NCI-H2196 (cell line): ENCODE measurements at regions not wholly inside any gene's neighbourhood (a gene's known extent, or its start where the extent isn't known, plus 50 kb on each side); places are given as distances from the start of the nearest gene placed in this dataset.
"Not testable (repeated sequence)": the region's sequence is repeated elsewhere in the genome, so short reads cannot be mapped to it uniquely, and the experiment has no call there.

Source experiments
- DNase-seq: peaks from one replicate; lab custom pipeline; 2025; ENCODE audit not compliant: unreplicated experiment; lab: John Stamatoyannopoulos, UW

DNA sequence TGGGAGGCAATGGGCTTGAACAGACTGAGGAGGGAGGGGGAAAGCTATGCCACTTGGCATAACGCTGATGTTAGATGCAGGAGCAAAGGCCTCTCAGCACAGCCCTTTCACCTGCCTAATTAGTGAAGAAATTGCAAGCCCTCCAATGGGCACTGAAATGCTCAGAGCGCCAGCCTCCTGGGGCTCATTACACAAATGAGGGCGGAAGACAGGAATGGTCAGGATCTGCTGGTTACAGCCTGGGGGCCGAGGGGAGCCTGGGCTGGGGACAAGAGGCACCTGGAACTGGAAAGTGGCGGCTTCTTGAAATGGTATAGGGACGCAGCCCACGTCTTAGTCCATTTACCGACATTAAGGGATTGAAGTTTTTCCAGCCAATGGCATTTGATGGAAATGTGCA lies 50.2 kb upstream of the PLET1 start:
- DNase-seq, result no peak

DNA sequence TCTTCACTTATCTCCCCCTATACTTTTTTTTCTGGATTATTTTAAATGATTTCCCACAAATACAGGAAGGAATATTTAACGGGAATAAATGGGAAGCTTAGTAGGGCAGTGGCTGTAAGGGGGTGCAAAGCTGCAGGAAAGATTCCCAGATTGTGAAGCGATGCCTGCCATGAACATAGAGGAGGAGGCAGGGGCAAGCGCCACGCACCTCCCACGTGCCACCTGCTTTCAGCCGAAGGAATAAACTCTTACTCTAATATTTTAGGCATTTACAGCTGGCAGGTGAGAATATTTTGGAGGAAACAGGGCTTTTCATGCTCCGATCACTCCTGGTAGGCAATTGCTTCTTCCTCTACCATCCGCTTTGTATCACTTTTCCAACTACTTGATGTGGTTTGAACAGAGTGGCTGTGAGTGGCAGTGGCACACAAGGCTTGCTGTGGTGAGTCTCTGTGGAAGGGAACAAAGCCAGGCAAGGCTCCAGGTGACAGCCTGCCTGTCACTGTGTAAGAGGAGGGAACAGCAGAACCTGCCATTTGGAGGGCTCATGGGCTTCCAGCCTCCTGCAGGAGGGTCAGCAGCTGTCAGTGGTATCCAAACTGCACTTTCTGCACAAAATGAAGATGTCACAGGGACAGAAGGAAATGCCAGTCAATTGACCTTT lies 54.5 kb upstream of the PLET1 start:
- no peak for DNase-seq

DNA sequence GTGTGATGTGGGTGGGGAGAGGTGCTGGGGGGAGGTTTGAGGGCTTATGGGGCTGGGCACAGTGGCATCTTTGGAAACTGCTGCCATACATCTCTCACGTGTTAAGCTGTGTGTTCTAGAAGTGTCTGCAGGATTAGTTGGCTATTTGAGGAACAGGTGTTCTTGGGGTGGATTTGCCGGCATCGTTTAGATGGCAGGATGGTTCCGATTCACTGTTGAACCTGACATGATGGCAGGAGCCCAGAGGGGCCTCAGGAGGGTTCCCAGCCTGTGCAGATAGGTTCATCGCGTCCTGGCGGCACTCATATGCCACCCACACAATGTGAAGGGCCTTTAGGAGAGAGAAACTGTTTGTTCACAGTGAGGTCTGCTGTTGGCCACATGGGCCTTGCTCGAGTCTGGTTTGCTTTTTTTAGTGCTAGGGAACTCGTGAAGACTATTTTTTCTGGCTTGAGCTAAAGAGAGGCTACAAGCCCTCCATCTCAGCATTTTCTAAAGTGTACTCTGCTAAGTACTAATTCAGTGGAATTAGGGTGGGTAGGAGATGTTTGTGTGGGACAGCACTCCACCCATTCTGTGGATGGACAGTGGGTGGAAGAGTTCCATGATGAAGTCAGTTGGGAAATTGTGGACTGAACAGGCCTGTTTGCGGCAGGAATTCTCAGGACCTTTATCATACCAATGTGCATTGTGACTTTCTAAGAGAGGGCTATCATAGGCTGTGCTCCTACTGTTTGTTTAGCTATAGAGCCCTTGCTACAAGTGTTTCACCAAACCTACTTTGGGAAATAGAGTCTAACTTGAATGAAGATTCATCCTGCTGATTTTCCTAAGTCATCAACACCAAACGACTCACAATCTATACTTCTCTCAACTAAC lies 55.4 kb upstream of the PLET1 start:
- no peak for DNase-seq

DNA sequence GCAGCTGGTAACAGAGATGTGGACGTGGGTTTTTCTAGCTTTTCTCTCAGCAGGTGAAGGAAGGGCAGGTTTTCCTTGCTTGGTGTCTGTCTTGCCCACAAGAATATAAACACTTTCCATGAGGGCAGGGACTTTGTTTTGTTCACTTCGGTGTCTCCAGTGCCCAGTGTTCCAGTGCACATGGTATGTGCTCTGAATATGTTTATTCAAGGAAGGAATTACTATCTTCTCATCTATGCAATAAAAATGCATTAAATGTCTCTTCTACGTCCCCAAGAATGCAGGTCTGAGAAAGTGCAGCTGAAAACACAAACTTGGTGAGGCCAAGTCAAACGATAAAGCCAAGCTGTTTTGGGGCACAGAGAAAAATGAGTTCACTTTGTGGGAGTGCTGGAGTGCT lies 56.3 kb upstream of the PLET1 start:
- DNase-seq, result no peak

DNA sequence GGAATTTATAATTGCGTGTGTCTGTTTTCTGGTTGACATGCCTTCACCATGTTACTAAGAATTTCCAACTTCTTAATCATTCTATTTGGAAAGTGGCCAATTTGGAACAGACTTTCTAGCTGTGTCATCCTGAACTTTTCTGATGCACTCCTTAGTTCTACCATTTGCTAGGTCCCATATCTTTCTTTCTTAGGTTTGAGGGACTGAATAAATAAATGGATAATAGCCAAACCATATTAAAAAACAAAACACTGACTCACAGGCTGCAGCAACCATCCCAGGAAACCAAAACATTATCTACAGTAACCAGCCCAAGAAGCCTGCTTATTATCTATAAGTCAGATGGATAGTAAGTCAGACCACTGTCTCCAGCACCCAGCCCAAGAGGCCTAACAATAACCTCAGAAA lies 57.5 kb upstream of the PLET1 start:
- DNase-seq, result no peak

DNA sequence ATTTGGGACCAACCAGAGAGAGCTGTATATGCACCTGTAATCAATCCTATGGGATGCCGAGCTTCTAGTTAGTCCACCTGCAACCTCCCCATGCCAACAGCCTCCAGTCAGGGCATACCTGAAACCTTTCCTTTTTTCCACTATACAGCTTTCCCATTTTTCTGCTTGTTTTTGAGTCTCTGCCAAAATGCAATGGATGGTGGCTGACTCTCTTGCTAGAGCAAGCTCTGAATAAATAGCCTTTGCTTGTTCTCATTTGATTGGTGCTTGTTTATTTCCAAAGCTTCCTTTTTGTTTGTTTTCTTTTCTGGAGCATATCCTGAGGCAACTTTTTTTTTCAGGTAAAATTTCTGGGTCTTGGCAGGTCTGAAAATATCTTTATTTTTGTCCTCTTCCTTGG lies 58.0 kb upstream of the PLET1 start:
- no peak for DNase-seq

DNA sequence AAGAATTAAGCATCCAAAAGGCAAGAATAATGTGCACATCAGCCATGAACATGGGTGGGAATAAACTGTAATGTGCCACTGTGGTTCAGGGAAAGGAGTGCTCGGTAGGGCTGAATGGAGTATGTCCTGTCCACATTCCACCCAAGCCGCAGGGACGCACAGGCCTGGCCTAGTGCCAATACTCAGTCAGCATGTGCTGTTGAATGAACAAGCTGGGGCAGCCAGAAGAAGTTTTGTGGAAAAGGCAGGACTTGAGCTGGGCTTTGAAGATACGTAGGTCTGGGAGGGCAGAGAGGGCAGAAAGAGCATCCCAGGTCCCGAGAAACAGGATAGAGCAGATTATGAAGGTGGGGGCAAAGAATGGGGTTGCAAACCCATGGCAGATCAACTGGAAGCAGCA lies 60.0 kb upstream of the PLET1 start:
- no peak for DNase-seq

DNA sequence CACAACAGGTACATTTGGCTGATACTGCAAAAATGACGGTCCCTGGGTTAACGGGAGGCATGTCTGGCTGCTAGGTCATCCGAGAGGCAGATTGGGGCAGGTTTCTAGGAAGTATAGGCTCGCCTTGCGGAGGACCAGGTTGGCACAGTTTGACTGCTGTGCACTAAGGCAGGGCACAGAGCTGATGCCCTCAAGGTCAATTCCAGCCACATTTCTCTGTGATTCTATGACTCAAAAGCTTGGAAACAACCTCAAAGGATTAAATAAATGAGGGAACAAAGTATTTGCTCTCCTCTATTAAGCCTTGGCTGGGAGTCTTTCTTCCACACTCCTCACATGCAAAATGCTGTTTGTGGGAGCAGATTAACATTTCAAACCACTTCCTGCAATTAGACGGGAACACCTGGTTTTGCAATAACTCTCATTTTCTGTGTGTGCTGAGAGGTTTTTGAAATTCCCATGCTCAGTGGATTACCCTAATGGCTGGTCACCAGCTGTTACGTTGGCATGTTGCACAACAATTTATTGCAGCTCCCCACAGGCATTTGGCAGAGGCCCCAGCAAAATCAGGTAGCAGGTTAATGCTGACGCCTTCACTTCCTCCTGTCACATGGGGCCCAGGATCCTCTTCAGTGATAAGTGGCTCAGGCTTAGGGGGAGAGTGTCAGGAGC lies 61.0 kb upstream of the PLET1 start:
- DNase-seq, result peak; percentile 83

DNA sequence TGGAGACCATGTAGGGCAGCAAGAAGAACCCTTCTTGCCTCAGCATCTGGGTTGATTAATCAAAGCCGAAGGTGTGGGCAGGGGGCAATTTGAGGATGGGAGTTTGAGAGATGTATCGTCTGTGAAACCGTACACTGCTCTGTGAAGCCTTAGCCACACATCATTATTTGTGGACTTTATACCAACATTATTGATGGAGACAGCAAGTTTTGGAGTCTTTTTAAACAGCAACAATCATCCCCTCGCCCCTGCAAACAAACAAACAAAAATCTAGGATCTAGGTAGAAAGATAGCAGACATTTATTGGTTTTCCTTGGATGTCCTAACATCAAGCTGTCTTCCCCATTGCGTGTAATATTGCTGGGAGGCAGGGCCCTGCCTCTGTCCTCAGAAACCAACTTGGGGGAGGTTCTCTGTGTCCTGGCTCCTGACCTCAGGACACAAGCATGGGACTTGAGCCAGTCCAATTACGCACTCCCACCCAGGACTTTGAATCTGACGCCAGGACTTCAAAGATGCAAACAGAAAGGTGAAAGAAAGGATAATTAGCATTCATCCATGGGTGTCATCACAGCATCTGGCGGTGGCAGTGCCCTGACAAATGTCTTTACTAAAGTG lies 61.6 kb upstream of the PLET1 start:
- no peak for DNase-seq

DNA sequence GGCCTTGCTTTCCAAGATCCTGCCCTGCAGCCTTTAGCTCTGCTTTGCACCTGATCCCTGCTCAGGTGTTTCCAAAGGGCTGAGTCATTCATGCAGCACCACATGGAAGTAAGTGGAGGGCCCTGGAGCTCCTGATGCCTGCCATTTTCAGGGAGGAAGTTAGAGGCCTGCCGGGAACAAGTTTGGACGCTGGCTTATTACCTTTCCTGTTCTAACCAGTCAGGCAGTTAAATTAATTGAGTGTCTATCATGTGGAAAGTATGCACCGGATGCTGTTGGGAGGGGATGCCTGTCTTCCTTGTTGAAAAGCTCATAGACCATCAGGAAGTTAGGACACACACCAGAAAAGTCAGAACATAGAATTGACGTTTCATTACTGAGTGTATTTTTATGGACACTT lies 73.7 kb upstream of the PLET1 start:
- DNase-seq, result no peak

DNA sequence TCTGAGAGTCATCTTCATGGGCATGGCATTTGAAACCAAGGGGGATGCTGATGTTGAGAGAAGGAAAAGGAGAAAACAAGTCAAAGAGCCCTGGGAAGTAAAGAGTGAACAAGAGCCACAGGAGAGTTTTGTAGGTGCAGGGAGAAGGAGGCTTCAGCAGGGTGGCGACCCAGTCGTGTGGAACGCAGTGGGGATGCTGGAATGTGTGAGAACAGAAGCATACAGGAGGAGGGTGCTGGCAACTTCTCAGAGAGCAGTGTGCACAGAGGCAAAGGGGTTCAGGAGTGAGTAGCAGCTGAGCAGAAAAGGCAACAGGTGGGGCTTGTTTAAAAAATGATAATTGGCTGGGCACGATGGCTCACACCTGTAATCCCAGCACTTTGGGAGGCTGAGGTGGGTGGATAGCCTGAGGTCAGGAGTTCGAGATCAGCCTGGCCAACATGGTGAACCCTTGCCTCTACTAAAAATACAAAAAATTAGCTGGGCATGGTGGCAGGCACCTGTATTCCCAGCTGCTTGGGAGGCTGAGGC lies 75.8 kb upstream of the PLET1 start:
- DNase-seq, result no peak

DNA sequence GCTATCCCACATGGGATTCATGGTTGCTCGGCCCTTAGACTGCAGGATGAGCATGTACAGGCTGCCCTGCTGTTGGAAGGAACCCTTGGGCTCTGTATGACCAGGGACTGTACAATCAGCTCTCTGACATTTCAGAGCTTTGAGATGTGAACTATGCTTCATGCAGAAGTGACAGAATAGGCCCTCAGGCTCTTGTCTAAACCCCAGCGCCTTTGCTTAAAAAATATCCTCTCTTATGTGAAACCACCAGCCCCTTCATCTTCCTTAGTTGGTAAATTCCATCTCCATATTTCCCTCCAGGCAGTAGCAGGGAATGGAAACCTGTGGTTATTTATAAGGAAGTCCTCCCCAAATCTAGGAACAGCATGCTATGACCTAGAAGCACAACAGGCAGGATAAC lies 78.9 kb upstream of the PLET1 start:
- no peak for DNase-seq

DNA sequence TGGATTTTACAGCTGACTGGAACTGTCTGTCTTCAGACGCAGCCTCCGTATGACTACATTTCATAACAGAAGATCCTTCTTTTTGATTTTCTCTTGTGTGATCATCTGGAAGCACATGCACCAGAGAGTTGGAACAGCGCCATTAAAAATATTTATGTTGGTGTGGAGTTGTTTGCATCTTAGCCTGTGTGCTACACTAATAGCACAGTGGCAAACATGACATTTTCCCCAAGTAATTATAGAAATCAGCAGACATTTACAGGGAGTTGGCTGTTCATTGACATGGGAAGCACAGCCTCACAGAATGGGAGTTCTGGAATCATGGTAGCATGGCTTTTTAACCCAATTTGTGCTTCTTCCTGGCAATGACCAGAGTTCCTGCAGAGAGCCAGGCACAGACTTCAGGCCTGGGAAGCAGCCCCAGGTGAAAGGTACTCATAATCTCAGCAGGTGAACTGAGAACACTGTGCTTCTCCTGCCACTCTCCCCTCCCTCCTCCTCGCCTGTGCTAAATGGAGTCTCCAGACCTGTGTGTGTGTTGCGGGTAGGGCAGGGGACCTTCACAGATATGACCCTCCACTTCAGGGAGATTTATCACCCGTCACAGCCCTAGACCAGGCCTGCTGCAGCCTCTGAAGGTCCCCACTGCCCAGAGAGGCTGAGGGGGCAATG lies 82.8 kb upstream of the PLET1 start:
- DNase-seq, result no peak

DNA sequence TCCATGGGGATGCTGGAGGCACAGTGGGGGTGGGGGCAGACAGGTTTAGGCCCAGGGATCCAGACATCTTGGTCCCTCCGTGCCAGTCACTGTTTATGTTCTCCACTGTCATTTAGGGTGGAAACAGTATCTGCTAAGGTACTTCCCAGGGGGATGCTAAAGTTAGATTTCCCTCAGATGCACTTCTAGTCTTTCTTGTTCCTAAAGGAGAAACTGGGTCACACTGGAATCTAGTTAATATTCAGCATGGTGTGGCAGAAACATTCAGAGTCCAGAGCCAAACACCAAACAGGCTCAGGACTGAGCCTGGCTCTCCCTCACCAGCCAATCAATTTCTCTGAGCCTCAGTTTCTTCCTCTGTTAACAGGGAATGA lies 83.4 kb upstream of the PLET1 start:
- no peak for DNase-seq

DNA sequence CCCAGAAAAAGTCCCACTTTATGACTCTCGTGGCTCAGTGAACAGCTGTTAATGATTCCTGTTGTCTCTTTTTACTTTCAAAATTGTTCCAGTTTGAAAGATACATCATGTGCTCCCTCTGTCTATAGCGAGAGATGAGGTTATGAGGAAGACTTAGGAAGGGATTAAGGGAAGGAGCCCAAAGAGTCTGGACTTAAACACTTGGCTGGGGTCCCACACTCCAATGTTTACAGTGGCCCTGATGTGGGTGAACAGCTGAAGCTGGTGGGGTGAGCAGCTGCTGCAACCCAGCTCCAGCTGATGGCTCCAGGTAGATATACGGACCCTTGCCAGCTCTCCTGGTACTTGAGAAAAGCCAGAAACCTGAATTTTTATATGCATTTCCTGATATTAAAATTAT lies 84.5 kb upstream of the PLET1 start:
- no peak for DNase-seq

DNA sequence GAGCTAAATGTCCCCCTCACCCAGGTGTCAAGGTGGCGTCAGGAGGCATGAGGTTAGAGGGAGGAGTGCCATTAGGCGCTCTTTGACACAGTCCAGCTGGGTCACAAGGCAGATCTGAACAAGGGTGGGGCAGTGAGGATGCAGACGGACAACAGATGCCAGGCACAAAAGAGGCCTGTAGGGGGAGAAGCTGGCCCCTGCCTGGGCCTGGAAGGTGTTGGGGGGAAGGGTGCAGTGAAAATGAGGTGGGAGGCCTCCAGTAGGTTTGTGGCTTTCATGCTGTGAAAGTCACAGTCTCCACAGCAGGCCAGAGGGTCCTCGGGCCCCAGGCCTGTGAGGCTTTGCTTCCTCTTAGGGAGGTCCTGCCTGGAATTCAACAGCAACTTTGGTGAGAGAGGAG lies 85.0 kb upstream of the PLET1 start:
- no peak for DNase-seq

DNA sequence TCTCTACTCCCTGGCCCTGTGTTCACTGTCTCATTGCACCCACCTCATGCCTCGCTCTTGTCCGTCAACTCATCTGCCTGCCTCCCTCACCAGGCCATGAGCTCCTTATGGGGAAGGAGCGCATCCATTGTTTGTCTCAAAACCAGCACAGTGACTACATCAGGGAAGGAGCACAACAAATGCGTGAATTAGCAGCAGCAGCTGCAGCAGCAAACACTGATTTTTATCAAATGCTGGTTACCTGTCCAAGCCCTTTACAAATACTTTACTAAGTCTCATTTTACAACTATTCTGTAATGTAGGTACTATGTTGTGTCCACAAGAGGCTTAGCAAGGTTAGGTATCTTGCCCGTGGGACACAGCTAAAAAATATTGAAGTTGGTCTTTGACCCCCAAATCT lies 85.9 kb upstream of the PLET1 start:
- DNase-seq, result no peak

DNA sequence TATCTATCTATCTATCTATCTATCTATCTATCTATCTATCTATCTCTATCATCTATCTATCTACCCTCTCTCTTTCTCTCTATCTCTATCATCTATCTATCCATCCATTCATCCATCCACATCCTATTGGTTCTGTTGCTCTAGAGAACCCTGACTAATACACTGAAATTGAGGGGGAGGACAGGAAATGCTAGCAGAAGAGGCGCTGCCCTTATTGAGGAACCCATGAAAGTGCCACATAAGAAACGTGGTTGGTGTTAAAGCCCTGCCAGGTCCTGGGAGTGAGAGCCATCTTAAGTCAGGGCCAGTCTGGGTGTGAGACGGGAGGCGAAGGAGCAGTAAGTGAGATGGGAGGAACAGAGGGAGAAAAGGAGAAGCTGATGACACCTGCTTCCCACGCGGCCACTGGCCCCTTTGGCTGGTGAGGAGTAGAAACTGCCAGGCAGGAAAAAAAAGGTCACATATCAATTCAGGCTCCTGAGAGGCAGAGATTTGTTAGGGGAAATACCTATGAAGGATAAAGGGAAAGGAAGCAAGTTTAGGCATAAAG lies 87.9 kb upstream of the PLET1 start:
- DNase-seq, result no peak

DNA sequence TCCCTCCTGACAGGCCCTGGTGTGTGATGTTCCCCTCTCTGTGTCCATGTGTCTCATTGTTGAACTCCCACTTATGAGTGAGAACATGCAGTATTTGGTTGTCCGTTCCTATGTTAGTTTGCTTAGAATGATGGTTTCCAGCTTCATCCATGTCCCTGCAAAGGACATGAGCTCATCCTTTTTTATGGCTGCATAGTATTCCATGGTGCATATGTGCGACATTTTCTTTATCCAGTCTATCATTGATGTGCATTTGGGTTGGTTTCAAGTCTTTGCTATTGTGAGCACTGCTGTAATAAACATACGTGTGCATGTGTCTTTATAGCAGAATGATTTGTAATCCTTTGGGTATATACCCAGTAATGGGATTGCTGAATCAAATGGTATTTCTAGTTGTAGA lies 90.8 kb upstream of the PLET1 start:
- DNase-seq, result not testable (repeated sequence)

DNA sequence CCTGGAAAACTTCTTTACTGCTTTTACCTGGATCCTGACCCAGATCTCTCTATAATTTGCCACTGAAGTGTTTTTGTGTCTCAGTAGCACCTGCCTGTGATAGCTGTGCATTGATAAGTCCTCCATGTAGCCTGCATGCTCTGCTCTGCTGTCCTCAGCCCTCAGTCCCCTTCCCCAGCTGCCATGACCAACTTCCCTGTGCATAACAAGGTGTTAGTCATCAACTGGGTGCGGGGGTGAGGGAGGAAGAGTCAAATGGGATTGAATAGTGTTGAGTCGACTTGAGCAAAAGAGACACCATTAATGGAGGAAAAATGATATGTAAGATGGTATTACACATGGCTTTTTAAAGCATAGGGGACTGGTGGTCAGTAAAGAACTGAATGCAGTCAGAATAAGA lies 92.2 kb upstream of the PLET1 start:
- DNase-seq, result no peak

DNA sequence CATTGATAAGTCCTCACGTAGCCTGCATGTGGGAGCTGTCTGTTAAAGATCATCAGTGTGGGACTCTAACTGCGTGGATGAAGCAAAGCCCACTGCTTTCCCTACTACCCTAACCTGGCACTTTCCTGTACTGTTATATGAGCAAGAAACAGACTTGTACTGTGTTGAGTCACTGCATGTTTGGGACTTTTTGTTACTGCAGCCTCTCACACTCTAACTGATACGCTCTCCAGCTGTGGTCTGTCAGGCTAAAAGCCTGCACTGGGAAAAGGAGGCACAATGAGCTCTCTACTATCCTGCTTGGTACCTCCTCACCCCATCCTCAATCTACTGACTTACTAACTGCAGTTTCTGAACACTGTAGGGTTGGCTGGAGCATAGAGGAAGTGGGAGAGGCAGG lies 93.7 kb upstream of the PLET1 start:
- DNase-seq, result no peak
